ENCODE measurements at regions not wholly inside any gene's neighbourhood (a gene's known extent, or its start where the extent isn't known, plus 50 kb on each side); places are given as distances from the start of the nearest gene placed in this dataset.

- POLR2A ChIA-PET (ENCODE audit: unreplicated experiment): no interaction called here
- no peaks in the 10 kb centered on the region for H3K9me1 ChIP-seq (ENCODE audit: insufficient read depth, low read length)
- no peak for TF ChIP-seq FOS (IDR thresholded peaks at IDR 0.05; ENCODE audit: low read depth, low read length)
- no peak for TF ChIP-seq CHD1 (IDR thresholded peaks at IDR 0.05; ENCODE audit: low read depth, low read length)
- TF ChIP-seq USF2 (IDR thresholded peaks at IDR 0.05; ENCODE audit: low read depth, low read length): no peak
- TF ChIP-seq RAD21 (IDR thresholded peaks at IDR 0.05; ENCODE audit: low read length): no peak
- TF ChIP-seq, protein P1, sequence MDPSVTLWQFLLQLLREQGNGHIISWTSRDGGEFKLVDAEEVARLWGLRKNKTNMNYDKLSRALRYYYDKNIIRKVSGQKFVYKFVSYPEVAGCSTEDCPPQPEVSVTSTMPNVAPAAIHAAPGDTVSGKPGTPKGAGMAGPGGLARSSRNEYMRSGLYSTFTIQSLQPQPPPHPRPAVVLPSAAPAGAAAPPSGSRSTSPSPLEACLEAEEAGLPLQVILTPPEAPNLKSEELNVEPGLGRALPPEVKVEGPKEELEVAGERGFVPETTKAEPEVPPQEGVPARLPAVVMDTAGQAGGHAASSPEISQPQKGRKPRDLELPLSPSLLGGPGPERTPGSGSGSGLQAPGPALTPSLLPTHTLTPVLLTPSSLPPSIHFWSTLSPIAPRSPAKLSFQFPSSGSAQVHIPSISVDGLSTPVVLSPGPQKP (IDR thresholded peaks at IDR 0.05; ENCODE audit: borderline replicate concordance, low read depth, low read length): no peak
These were observed 289.4 kb downstream of the TOX3 start for GRCh38 chr16:52257534-52257933.

More at GRCh38 chr16:52257534-52257933, 289.4 kb downstream of the TOX3 start:
- no peaks in the 10 kb centered on the region for H4K20me1 ChIP-seq (ENCODE audit: insufficient read depth, low read length)
- no peak overlapping the region for H2BK15ac ChIP-seq (ENCODE audit: low read depth, low read length)
- no peak overlapping the region for H3K18ac ChIP-seq (ENCODE audit: low read depth, low read length)
- H3K36me3 ChIP-seq (ENCODE audit: control insufficient read depth, insufficient read depth, low read length): no peaks in the 10 kb centered on the region
- H3K4me1 ChIP-seq (ENCODE audit: control insufficient read depth, insufficient read depth, low read length): no peaks in the 10 kb centered on the region
- H3K56ac ChIP-seq (ENCODE audit: extremely low read depth, insufficient read depth, low read length): no peak overlapping the region
- dilution Hi-C loops (cut with HindIII; ENCODE audit: low sequenced_read_pairs, unreplicated experiment) (no loop called here), in situ Hi-C loops (cut with MboI; ENCODE audit: low sequenced_read_pairs) (no loop called here), intact Hi-C loops (cut with micrococcal nuclease) (no loop called here)
- H2BK20ac ChIP-seq (ENCODE audit: low read depth, low read length): no peak overlapping the region
- no peak overlapping the region for H2BK120ac ChIP-seq (ENCODE audit: low read depth, low read length)
- H3K9me3 ChIP-seq (ENCODE audit: control insufficient read depth, insufficient read depth, low read length): no peaks in the 10 kb centered on the region
- BruUV-seq (replicated peaks): no TSS peak
- no peak overlapping the region for H2AFZ ChIP-seq (replicated peaks; ENCODE audit: low read length, poor library complexity)
- no peak overlapping the region for H3K4ac ChIP-seq (ENCODE audit: low read depth, low read length)
- H3K23ac ChIP-seq (ENCODE audit: low read depth, low read length): no peak overlapping the region
- WGBS, 2 experiments (ENCODE audit: extremely low coverage in 2 of 2, insufficient read length in 1 of 2): no CpG with 5 or more reads among the region's 1 CpG
- H3K79me1 ChIP-seq (ENCODE audit: low read depth in 1 of 2, low read length in 2 of 2): no peaks in the 10 kb centered on the region
- H4K91ac ChIP-seq (ENCODE audit: insufficient read depth, low read depth, low read length): no peak overlapping the region
- ATAC-seq (ENCODE audit: low read depth) (no peak), DNase-seq (no peak)
- no peak overlapping the region for H4K8ac ChIP-seq (ENCODE audit: low read depth in 2 of 2, low read length in 2 of 2)
- no peak overlapping the region for H2AK5ac ChIP-seq (ENCODE audit: low read depth, low read length)
- no peak overlapping the region for H3K14ac ChIP-seq (replicated peaks; ENCODE audit: low read depth, low read length)
- no peak overlapping the region for H3K9ac ChIP-seq (ENCODE audit: low read depth, low read length)
- H3K27me3 ChIP-seq (ENCODE audit: control insufficient read depth, insufficient read depth, low read length): no peaks in the 10 kb centered on the region
- H2AK9ac ChIP-seq (replicated peaks; ENCODE audit: low read depth, low read length, poor library complexity): no peak overlapping the region
- no peak overlapping the region for H2BK5ac ChIP-seq (ENCODE audit: low read depth, low read length, poor library complexity, severe bottlenecking)
- H4K5ac ChIP-seq (ENCODE audit: low read depth, low read length): no peak overlapping the region
- no peak overlapping the region for H3K4me3 ChIP-seq (ENCODE audit: insufficient read depth, low read depth, low read length)
- H3K27ac ChIP-seq (ENCODE audit: insufficient read depth, low read length): no peak overlapping the region
- CTCF ChIA-PET: no interaction called here
- no peak overlapping the region for H3K4me2 ChIP-seq (ENCODE audit: low read depth, low read length)

Data from IMR-90 (cell line).